ENCODE measurements at regions not wholly inside any gene's neighbourhood (a gene's known extent, or its start where the extent isn't known, plus 50 kb on each side); places are given as distances from the start of the nearest gene placed in this dataset.

DNA sequence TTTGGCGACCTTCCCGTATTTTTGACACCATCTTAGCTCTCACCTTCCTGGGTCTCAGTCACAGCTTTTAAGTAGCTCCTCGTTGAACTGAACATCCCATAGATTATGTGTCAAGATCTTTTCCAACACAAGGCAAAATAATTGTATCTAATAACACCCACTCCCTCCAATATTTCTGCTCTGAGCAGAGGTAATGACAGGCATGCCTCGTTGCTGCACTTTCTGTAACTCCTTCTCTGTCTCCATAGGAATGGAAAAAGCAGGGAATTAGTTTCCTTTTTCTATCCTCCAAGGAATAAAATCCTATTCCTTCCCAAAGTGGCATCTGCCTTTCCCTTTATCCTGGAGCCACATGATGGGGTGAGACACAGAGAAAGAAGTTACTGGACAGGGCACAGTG lies 174.0 kb upstream of the CDH20 start:
- TF ChIP-seq EZH2 (IDR thresholded peaks at IDR 0.05; ENCODE audit: borderline replicate concordance, low read length): no peak
- TF ChIP-seq, protein P1, sequence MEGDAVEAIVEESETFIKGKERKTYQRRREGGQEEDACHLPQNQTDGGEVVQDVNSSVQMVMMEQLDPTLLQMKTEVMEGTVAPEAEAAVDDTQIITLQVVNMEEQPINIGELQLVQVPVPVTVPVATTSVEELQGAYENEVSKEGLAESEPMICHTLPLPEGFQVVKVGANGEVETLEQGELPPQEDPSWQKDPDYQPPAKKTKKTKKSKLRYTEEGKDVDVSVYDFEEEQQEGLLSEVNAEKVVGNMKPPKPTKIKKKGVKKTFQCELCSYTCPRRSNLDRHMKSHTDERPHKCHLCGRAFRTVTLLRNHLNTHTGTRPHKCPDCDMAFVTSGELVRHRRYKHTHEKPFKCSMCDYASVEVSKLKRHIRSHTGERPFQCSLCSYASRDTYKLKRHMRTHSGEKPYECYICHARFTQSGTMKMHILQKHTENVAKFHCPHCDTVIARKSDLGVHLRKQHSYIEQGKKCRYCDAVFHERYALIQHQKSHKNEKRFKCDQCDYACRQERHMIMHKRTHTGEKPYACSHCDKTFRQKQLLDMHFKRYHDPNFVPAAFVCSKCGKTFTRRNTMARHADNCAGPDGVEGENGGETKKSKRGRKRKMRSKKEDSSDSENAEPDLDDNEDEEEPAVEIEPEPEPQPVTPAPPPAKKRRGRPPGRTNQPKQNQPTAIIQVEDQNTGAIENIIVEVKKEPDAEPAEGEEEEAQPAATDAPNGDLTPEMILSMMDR (IDR thresholded peaks at IDR 0.05; ENCODE audit: low read length): no peak

All from OCI-LY1 (cell line).